CD4-positive, alpha-beta T cell treated with Interleukin-6 at 100 ng/mL for 8 hours (primary cell): ENCODE measurements at regions not wholly inside any gene's neighbourhood (a gene's known extent, or its start where the extent isn't known, plus 50 kb on each side); places are given as distances from the start of the nearest gene placed in this dataset.
"Not testable (repeated sequence)": the region's sequence is repeated elsewhere in the genome, so short reads cannot be mapped to it uniquely, and the experiment has no call there.

Experiments
- DNase-seq: peaks from one replicate; pipeline ENCODE4 v3.0.0-alpha.2; 2020; ENCODE audit warnings: mixed read lengths, low spot score

GRCh38 chr4:141346144-141346543 lies 125.4 kb downstream of the ZNF330 start:
- no peak for DNase-seq

GRCh38 chr4:141347684-141348083 lies 127.0 kb downstream of the ZNF330 start:
- DNase-seq = no peak

- DNase-seq = no peak
These were observed 127.4 kb downstream of the ZNF330 start for GRCh38 chr4:141348125-141348524.

GRCh38 chr4:141348573-141348972 lies 127.9 kb downstream of the ZNF330 start:
- no peak for DNase-seq

- no peak for DNase-seq
These were observed 128.5 kb downstream of the ZNF330 start for GRCh38 chr4:141349236-141349635.

GRCh38 chr4:141350122-141350905 lies 129.6 kb downstream of the ZNF330 start:
- DNase-seq = no peak

GRCh38 chr4:141352331-141352730 lies 131.6 kb downstream of the ZNF330 start:
- no peak for DNase-seq

- no peak for DNase-seq
These were observed 132.3 kb downstream of the ZNF330 start for GRCh38 chr4:141352909-141353525.

- DNase-seq = no peak
These were observed 135.7 kb downstream of the ZNF330 start for GRCh38 chr4:141356321-141356962.

- DNase-seq = no peak
These were observed 136.3 kb downstream of the ZNF330 start for GRCh38 chr4:141356963-141357335.

GRCh38 chr4:141368241-141368640 lies 147.5 kb downstream of the ZNF330 start:
- not testable (repeated sequence) for DNase-seq

GRCh38 chr4:141371206-141371605 lies 150.5 kb downstream of the ZNF330 start:
- no peak for DNase-seq

GRCh38 chr4:141375855-141376254 lies 155.2 kb downstream of the ZNF330 start:
- no peak for DNase-seq

GRCh38 chr4:141376769-141377168 lies 156.1 kb downstream of the ZNF330 start:
- DNase-seq = no peak

- DNase-seq = no peak
These were observed 166.6 kb downstream of the ZNF330 start for GRCh38 chr4:141387299-141387698.

- DNase-seq = no peak
These were observed 167.8 kb downstream of the ZNF330 start for GRCh38 chr4:141388481-141388880.

GRCh38 chr4:141389649-141390048 lies 169.0 kb downstream of the ZNF330 start:
- no peak for DNase-seq

GRCh38 chr4:141390571-141390970 lies 169.9 kb downstream of the ZNF330 start:
- no peak for DNase-seq

- DNase-seq = no peak
These were observed 170.6 kb downstream of the ZNF330 start for GRCh38 chr4:141391293-141391692.

GRCh38 chr4:141391771-141392170 lies 171.1 kb downstream of the ZNF330 start:
- no peak for DNase-seq

GRCh38 chr4:141395246-141395830 lies 174.6 kb downstream of the ZNF330 start:
- DNase-seq = no peak

- no peak for DNase-seq
These were observed 175.2 kb downstream of the ZNF330 start for GRCh38 chr4:141395919-141396318.

- no peak for DNase-seq
These were observed 182.0 kb downstream of the ZNF330 start for GRCh38 chr4:141402712-141403111.
